HG03565 (cell line): ENCODE measurements at regions not wholly inside any gene's neighbourhood (a gene's known extent, or its start where the extent isn't known, plus 50 kb on each side); places are given as distances from the start of the nearest gene placed in this dataset.

ENCODE experiments used
- ATAC-seq: cut with Tn5 transposase; IDR thresholded peaks from one replicate; pipeline ENCODE4 v1.9.1; 2021; ENCODE audit warnings: mild to moderate bottlenecking, moderate library complexity; ENCODE audit not compliant: unreplicated experiment

- ATAC-seq = no peak
Observed at GRCh38 chr13:70430256-70430655, 322.0 kb upstream of the KLHL1 start.

GRCh38 chr13:70424928-70425327 is 316.7 kb upstream of the KLHL1 start:
- no peak for ATAC-seq

- ATAC-seq = no peak
Observed at GRCh38 chr13:70424428-70424827, 316.2 kb upstream of the KLHL1 start.

GRCh38 chr13:70415136-70415535 is 306.9 kb upstream of the KLHL1 start:
- ATAC-seq = no peak

- no peak for ATAC-seq
Observed at GRCh38 chr13:70408865-70409264, 300.6 kb upstream of the KLHL1 start.

- no peak for ATAC-seq
Observed at GRCh38 chr13:70407486-70407885, 299.2 kb upstream of the KLHL1 start.

- ATAC-seq = no peak
Observed at GRCh38 chr13:70405266-70405665, 297.0 kb upstream of the KLHL1 start.

GRCh38 chr13:70394031-70394548 is 285.8 kb upstream of the KLHL1 start:
- no peak for ATAC-seq

- no peak for ATAC-seq
Observed at GRCh38 chr13:70391678-70392077, 283.4 kb upstream of the KLHL1 start.

- no peak for ATAC-seq
Observed at GRCh38 chr13:70390968-70391367, 282.7 kb upstream of the KLHL1 start.

GRCh38 chr13:70390064-70390463 is 281.8 kb upstream of the KLHL1 start:
- ATAC-seq = no peak

GRCh38 chr13:70388935-70389334 is 280.7 kb upstream of the KLHL1 start:
- ATAC-seq = no peak

- ATAC-seq = no peak
Observed at GRCh38 chr13:70386919-70387318, 278.7 kb upstream of the KLHL1 start.

- ATAC-seq = no peak
Observed at GRCh38 chr13:70385852-70386251, 277.6 kb upstream of the KLHL1 start.

GRCh38 chr13:70384156-70384555 is 275.9 kb upstream of the KLHL1 start:
- ATAC-seq = no peak

- ATAC-seq = no peak
Observed at GRCh38 chr13:70380809-70381208, 272.6 kb upstream of the KLHL1 start.

GRCh38 chr13:70375718-70376117 is 267.5 kb upstream of the KLHL1 start:
- ATAC-seq = no peak

GRCh38 chr13:70370924-70371323 is 262.7 kb upstream of the KLHL1 start:
- no peak for ATAC-seq

- ATAC-seq = no peak
Observed at GRCh38 chr13:70366720-70367119, 258.5 kb upstream of the KLHL1 start.

- no peak for ATAC-seq
Observed at GRCh38 chr13:70363991-70364390, 255.7 kb upstream of the KLHL1 start.

- no peak for ATAC-seq
Observed at GRCh38 chr13:70362820-70363570, 254.7 kb upstream of the KLHL1 start.

- no peak for ATAC-seq
Observed at GRCh38 chr13:70357031-70357430, 248.8 kb upstream of the KLHL1 start.

- ATAC-seq = no peak
Observed at GRCh38 chr13:70353096-70353495, 244.8 kb upstream of the KLHL1 start.
